Thyroid gland (tissue), 4 donors: ENCODE measurements at regions not wholly inside any gene's neighbourhood (a gene's known extent, or its start where the extent isn't known, plus 50 kb on each side); places are given as distances from the start of the nearest gene placed in this dataset.
A peak's percentile ranks its signal among the peaks of the same experiment; 100 is the strongest.

Experiments
- DNase-seq, 2 donors: peaks; one replicate each; pipeline ENCODE4 v3.0.0-alpha.2; 2019
- H3K27ac ChIP-seq, 3 donors: fragments of 200-600 bp; sonication (generic); 1 replicate in 2 of 3; 2 replicates in 1 of 3; pipeline ENCODE4 v1.5.1; 2016 to 2019; ENCODE audit warnings: mild to moderate bottlenecking in 1 of 3, moderate library complexity in 1 of 3
- H3K27me3 ChIP-seq: fragments of 200-600 bp; sonication (generic); one replicate; pipeline ENCODE4 v1.5.1; 2019
- H3K36me3 ChIP-seq, 2 donors: fragments of 200-600 bp; sonication (generic); one replicate each; pipeline ENCODE4 v1.5.1; 2016 to 2019
- H3K4me1 ChIP-seq, 2 donors: fragments of 200-600 bp; sonication (generic); one replicate each; pipeline ENCODE4 v1.5.1; 2017 to 2019
- H3K4me3 ChIP-seq, 3 donors: fragments of 200-600 bp; sonication (generic); replicated peaks in 1 of 3; 1 replicate in 2 of 3; 2 replicates in 1 of 3; pipeline ENCODE4 v1.5.1; 2016; ENCODE audit warnings: mild to moderate bottlenecking in 1 of 3
- H3K9me3 ChIP-seq: fragments of 200-600 bp; sonication (generic); one replicate; pipeline ENCODE4 v1.5.1; 2017
- CTCF ChIP-seq, 6 experiments: fragments of 200-600 bp in 3 of 6; fragments of 450-650 bp in 3 of 6; sonication (generic) in 3 of 6; IDR thresholded peaks; one replicate each; pipeline ENCODE4 v1.5.1; 2016 to 2019; ENCODE audit warnings: antibody characterized with exemption in 6 of 6, mild to moderate bottlenecking in 2 of 6, inconsistent platforms in 1 of 6, moderate library complexity in 1 of 6
- POLR2A ChIP-seq, 2 donors: fragments of 450-650 bp; IDR thresholded peaks; one replicate each; pipeline ENCODE4 v1.6.1; 2017; ENCODE audit warnings: antibody characterized with exemption in 2 of 2, mild to moderate bottlenecking in 2 of 2, moderate library complexity in 1 of 2
- WGBS, 2 donors: methylation state at CpG; one replicate each; pipeline ENCODE4 v1.1.5; 2017; 5-methylcytosine and 5-hydroxymethylcytosine counted together
- intact Hi-C: fragments of 100-400 bp; cut with DNase I; formaldehyde crosslinking; loops from one replicate; pipeline ENCODE4 v1.15.1; 2023

GRCh38 chr14:76264384-76264783 is 111.6 kb upstream of the ESRRB start:
- no peaks in the 10 kb centered on the region for H3K9me3 ChIP-seq
- no peaks in the 10 kb centered on the region for H3K36me3 ChIP-seq
- intact Hi-C loops = no loop called here
- DNase-seq = no peak
- no peak overlapping the region for H3K4me3 ChIP-seq
- WGBS, 2 donors = 84 to 88% methylated on average over 6 of the region's 6 CpGs
- TF ChIP-seq POLR2A (IDR thresholded peaks at IDR 0.05) (no peak), CTCF (IDR thresholded peaks at IDR 0.05) (no peak)
- H3K27ac ChIP-seq = no peak overlapping the region
- no peaks in the 10 kb centered on the region for H3K27me3 ChIP-seq
- H3K4me1 ChIP-seq = no peaks in the 10 kb centered on the region

DNA sequence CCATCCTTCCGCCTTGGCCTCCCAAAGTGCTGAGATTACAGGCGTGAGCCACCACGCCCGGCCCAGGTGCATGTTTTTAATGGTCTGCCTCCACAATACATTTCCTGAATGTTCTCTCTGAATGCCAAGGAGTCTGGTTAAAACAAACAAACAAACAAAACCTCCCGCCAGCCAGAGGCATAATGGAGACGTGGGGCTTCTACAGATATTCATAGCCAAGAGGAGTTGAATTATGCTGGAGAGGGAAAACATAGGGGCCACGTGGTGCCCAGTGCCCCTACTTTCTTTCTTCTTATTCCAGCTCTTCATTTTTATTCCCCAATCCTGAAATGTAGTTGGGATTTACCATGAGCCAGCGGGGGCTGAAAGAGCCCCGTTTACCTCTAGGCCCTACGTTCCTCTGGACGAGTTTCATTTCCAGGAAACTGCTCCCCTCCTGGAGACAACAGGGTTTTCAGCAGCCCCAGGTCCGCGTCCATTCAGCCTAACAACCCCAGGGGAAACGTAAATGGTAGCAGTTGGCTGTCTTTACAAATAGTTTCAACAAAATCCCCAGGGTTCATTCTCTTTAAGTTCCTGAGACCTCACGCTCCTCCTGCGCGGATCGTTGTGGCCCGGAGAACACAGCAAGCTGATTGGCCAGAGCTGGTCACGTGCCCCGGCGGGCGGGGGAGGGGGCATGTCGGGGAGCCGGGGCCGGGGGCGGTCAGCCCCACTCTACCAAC is 108.5 kb upstream of the ESRRB start:
- TF ChIP-seq CTCF (IDR thresholded peaks at IDR 0.05) (peak in 1 of 6 experiments; percentile 27), POLR2A (IDR thresholded peaks at IDR 0.05) (no peak)
- no peaks in the 10 kb centered on the region for H3K4me1 ChIP-seq
- no peaks in the 10 kb centered on the region for H3K36me3 ChIP-seq
- H3K27ac ChIP-seq = peak overlapping the region in 1 of 3 donors; percentile 40
- peak; percentile 58 to 59 for DNase-seq
- intact Hi-C loops = no loop called here
- H3K9me3 ChIP-seq = no peaks in the 10 kb centered on the region
- H3K27me3 ChIP-seq = no peaks in the 10 kb centered on the region
- peak overlapping the region in 2 of 3 donors; percentile 12 to 21 for H3K4me3 ChIP-seq
- WGBS, 2 donors = 30 to 36% methylated on average over 26 to 27 of the region's 27 CpGs

GRCh38 chr14:76268047-76268431 is 107.9 kb upstream of the ESRRB start:
- Histone ChIP-seq H3K27me3 (no peaks in the 10 kb centered on the region), H3K4me3 (peak overlapping the region in 2 of 3 donors; percentile 12 to 21), H3K36me3 (no peaks in the 10 kb centered on the region), H3K4me1 (no peaks in the 10 kb centered on the region), H3K27ac (no peak overlapping the region), H3K9me3 (no peaks in the 10 kb centered on the region)
- TF ChIP-seq POLR2A (IDR thresholded peaks at IDR 0.05) = no peak
- no peak for TF ChIP-seq CTCF (IDR thresholded peaks at IDR 0.05)
- intact Hi-C loops = no loop called here
- WGBS, 2 donors = 20 to 43% methylated on average over 8 of the region's 8 CpGs
- no peak for DNase-seq

DNA sequence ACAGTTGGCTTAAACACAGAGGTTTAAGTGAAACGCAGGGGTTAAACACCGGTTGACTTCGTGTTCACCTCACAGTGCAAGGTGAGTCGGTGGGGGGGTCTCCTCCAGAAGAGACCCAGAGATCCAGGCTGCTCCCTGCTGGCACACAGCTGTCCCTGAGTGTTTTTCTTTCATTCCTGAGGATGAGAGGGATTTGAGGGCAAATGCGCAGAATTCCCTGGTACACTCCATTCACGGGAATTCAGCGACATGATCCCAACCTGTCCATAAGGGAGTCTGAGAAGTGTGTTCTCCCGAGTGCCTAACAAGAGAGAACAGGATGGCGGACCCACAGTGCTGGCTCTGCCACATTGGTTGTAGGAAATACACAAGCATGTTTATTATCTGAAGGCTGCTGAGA is 107.2 kb upstream of the ESRRB start:
- Histone ChIP-seq H3K27me3 (no peaks in the 10 kb centered on the region), H3K9me3 (no peaks in the 10 kb centered on the region), H3K4me1 (no peaks in the 10 kb centered on the region), H3K27ac (no peak overlapping the region), H3K4me3 (no peak overlapping the region), H3K36me3 (no peaks in the 10 kb centered on the region)
- intact Hi-C loops = no loop called here
- DNase-seq = no peak
- 72 to 83% methylated on average over 9 of the region's 9 CpGs for WGBS, 2 donors
- TF ChIP-seq POLR2A (IDR thresholded peaks at IDR 0.05) = no peak
- no peak for TF ChIP-seq CTCF (IDR thresholded peaks at IDR 0.05)

DNA sequence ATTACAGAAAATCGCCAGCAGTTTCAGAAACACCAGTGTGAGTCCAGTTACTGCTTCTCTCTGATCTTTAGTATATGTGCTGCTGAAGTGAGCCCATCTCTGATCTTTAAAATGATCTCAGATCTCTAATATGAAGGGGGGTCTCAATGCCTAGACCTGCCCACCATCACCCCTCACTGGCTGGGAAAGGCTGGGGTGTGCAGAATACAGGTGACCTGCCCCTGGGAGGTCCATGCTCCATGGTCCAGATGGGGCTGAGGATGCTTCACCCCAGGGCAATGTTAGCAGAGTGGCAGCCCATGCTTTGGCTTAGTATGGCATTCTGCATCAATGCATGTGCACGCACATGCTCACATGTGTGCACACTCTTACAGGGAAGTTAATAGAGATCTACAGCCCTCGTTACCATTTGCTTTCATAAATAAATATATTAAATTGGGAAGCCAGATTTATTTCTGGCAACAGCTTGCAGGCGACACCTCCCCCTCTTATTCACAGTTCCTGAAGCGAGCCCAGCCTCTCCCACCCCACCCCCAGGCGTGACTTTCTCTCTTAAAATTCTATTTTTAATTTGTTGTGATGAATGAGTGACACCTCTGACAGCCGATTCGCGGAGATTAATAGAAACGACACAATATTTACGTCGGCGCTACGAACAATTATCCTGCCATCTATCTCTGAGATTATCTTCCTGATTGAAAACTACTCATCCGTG is 104.7 kb upstream of the ESRRB start:
- Histone ChIP-seq H3K9me3 (no peaks in the 10 kb centered on the region), H3K4me3 (no peak overlapping the region), H3K27me3 (no peaks in the 10 kb centered on the region), H3K4me1 (no peaks in the 10 kb centered on the region), H3K27ac (no peak overlapping the region), H3K36me3 (no peaks in the 10 kb centered on the region)
- no peak for DNase-seq
- no peak for TF ChIP-seq CTCF (IDR thresholded peaks at IDR 0.05)
- no peak for TF ChIP-seq POLR2A (IDR thresholded peaks at IDR 0.05)
- intact Hi-C loops = no loop called here
- 85% methylated on average over 15 of the region's 15 CpGs for WGBS, 2 donors
